HG03575 (cell line): ENCODE measurements at regions not wholly inside any gene's neighbourhood (a gene's known extent, or its start where the extent isn't known, plus 50 kb on each side); places are given as distances from the start of the nearest gene placed in this dataset.
"Not testable (repeated sequence)": the region's sequence is repeated elsewhere in the genome, so short reads cannot be mapped to it uniquely, and the experiment has no call there.

ENCODE experiments used
- ATAC-seq: cut with Tn5 transposase; IDR thresholded peaks from one replicate; pipeline ENCODE4 v1.9.1; 2021; ENCODE audit not compliant: unreplicated experiment, insufficient number of reproducible peaks, low FRiP score; ENCODE audit errors: extremely low read depth

DNA sequence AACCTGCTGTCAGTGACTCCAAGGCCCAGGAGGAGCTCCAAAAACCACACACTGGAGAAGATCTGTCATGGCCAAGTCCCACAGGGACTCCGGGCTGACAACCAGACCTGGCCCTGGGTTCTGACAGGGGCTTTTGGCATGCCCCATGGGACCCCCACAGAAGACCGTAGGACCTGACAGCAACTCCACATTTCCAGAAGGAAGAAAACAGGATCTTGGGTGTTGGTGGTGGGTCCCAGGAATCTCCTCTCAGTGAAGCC is 275.9 kb upstream of the HS6ST1 start:
- ATAC-seq: no peak

DNA sequence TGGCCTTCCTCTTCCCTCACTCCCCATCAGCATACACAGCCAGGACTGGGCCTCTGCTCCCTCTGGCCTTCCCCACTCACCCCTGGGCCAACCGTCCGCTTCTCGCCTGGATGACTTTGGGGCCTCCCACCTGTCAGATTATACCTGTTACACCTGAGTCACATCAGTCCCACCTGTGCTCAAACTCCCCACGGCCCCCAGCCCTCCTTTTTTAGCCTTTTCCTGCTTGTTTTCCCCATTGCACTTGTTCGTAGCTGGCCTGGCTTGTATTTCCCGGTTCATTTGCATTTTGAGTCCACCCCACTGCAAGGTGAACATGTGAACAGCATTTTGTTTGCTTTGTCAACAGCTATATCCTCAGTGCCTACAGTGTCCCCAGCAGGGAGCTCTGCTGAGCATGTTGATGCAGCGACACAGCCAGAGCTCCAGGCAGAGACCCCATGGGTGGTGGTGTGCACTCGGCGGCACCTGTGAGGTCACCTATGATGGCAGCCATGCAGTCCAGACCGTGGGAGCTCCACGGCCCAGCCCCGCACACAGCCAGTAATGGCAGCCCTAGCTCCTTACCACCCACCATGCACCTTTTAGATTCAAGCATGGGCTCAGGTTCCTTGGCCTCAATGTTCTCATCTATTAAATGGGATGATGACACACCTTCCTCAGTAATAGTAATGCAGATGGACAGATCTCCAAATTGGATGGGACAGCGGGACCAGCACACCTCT is 276.4 kb upstream of the HS6ST1 start:
- ATAC-seq: no peak

DNA sequence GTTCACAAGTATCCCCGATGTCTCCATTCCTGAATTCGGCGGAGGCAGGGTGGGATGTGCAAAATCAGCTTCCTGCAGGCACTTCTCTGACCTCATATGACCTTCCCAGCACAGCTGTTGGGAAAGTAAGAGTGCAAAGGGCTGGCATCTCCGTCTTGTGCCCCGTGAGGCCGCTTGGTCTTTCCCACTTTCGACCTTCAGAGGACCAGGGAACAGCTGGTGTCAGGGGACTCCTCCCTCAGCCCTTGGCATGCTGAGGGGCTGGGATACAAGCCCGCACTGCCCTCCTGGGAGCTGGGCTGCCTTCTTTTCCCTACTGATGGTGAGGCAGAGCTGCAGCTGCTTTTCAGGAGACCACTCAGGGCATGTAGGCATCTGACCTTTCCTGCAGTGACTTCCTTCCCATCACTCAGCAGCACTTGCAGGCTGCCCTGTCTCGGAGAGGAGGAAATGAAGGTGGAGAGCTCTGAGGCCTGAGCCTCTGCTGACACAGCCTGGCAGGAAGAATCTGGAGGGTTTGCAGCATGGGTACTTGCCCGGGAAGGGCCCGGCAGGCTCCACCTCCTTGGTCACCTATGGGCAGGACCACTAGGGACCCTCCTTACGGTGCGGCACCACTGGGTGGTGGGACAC is 277.2 kb upstream of the HS6ST1 start:
- ATAC-seq: no peak

DNA sequence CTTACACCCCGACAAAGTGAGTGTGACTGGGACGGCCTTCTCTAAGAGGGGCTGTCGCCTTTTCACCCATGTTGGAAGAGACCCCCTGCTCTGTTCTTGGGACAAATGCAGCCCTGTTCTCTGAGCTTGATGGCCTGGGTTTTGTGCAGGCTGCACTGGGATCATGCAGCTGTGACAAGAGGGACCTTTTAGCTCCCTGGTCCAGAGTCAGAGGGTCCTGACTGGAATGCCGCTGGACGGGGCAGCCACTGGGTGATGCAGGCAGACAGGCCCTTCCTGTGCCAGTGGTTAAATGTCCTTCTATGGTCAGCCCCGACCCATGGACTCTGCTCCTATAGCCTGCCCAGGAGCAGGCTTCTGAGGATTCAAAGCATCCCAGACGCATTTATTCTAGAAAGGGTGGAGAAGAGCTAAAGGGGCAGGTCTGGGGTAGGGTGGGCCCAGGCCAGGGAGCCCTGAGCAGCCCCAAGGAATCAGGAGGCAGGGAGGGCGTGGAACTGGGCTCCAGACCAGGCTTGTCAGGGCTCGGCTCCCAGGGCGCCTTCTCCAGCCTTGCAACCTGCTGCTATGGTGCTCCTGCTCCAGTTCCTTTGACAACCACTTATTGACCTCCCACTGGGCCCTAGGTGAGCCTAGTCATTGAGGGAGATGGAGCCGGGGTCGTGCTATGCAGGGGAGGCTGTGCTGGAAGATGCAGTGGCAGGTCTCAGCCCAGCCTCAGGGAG is 277.9 kb upstream of the HS6ST1 start:
- no peak for ATAC-seq

DNA sequence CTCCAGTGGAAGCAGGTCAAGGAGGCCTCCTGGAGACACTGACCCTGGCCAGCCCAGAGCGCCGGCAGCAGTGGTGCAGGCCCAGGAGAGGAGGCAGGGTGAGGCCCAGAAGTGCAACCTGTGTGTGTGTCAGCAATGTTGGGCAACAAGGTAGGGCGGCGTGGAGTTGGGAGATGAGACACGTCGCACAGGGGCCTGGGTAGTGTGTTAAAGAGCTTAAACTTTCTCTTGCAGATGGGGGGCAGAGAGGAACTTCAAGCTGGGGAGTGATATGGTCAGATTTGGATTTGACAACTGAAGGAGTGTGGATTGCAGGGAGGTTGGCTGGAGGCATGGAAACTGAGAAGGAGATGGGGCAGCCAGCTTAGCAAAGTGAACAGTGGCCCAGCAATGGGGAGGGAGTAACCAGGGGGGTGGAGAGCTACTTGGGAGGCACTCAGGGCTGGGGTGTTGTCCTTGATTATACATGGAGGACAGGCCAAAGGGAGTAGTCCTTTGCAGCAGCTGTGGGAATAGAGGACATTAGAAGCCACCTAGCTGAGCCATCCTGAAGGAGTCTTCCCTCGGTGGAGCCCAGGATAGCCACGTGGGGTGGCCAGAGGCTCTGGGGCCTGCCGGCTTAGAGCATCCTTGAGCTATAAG is 278.6 kb upstream of the HS6ST1 start:
- ATAC-seq: no peak

DNA sequence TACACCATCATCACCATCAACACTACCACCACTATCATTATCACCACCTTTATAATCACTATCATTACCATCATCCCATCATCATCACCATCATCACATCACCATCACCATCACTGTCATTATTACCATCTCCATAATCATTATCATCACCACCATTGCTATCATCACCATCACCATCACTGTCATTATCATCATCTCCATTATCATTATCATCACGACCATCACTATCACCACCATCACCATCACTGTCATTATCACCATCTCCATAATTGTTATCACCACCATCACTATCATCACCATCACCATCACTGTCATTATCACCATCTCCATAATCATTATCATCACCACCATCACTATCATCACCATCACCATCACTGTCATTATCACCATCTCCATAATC is 279.6 kb upstream of the HS6ST1 start:
- ATAC-seq: not testable (repeated sequence)

DNA sequence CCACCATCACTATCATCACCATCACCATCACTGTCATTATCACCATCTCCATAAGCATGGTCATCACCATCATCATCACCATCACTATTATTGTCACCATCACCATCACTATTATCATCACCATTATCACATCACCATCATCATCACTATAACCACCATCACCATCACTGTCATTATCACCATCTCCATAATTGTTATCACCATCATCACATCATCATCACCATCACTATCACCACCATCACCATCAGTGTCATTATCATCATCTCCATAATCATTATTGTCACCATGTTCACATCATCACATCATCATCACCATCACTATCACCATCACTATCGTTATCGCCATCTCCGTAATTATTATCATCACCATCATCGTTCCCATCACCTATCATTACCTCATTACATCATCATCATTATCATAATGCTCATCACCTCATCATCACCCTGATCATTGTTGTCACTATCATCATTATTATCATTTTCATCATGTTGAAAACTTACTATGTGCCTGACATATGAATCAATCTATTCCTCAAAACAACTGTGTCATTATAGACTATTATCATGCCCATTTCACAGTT is 280.3 kb upstream of the HS6ST1 start:
- ATAC-seq: no peak

DNA sequence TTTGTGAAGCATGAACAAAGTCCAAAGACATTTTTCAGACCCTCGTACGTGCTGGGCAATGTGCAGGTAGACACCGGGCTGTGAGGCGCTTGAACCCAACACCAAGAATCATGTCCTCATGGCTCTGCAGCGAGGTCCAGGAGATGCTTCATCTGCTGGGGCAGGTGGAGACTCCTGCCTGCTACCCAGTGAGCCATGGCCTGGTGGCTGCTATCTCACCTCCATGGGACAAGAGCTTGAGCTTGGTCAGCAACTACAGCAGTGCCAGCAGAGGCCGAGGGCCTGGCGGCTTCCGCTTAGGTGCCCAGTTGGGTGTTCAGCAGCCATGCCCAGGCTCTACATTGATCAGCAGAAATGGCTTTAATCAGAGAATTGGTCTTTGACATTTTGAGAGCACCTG is 281.0 kb upstream of the HS6ST1 start:
- no peak for ATAC-seq

DNA sequence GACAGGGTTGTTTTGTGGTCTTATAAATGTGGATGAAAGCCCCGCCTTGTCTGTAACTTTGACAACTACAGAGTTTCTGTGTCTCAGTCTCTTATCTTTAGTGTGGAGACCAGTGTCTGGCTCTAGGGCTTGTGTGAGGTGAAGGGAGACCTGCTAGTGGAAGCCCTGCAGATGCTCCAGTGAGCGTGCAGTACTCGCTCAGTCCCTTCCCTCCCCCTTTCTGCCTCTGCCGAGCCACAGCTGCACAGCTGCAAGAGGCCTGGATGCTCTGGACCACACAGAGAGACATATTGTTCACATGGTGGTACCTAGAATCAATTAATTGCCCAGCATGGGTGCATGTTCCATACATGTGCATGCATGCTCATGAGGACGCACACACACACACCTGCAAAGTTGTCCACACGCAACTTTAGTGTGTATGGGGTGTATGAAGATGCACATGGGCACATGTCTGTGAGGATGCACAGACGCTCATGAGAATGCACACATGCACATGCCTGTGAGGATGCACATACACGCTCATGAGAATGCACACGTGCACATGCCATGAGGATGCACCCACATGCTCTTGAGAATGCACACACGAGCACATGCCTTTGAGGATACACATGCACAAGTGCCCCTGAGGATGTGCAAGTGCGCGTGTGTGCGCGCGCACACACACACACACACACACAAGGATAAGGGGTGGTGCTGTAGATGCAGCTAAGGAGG is 282.1 kb upstream of the HS6ST1 start:
- no peak for ATAC-seq

DNA sequence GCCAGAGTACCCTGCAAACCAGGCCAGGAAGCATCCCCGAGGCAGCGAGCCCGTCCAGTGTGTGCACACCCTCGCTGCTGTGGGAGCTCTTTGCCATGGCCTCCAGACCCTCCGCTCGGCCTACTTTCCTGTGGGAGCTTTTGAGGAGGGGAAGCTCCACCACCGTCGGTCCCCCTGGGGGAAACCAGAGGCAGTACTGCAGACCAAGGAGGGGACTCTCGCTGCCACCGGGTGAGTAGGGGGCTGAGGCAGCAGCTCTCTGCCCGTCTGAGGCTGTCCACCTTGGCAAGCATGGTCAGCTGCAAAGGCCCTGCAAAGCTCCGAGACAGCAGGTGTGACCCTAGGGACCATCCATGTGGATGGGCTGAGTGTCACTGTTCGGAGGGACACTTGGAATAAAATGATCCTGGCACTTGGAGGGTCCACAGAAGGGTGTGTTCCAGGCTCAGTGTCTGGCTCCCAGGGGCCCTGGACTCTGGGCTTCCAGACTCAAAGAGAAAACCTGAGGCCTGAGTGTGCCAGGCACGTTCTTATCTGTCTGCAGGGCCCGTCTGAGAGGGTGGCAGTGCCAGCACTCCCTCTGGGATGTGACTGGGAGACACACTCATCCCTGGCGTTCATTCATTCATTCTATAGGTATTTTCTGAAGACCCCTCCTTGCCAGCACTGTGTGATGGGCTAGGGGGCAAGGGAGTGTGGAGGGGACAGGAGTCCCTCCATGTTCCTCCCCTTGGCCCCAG is 282.8 kb upstream of the HS6ST1 start:
- ATAC-seq: no peak

DNA sequence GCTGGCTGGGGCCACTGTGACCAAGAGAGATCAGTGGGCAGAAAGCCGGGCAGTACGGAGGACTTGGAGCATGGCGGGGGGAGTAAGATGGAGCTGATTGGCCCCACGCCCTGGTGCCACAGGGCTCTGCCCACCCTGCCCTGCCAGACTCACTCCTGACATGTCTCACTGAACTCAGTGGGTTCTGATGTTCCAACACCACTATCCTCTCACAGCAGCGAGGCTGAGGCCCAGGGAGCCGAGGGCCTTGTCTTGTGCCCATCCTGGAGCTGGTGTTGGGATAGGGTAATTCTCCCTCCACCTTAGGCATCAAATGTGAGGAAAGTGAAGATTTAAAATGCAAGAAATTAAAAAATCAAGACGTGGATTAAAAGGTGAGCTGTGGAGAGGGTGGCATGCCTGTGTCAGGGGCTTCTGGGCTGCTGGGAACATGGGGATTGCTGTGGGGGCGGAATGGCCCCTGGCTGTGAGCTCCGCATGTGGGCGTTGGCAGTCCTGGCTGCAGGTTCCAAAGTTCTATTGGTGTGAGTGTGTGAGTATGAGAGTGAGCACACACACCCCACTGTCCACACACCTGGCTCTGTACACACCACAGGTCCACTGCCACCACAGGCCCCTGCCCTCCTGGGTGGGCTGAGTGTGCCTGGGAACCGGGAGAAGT is 283.5 kb upstream of the HS6ST1 start:
- ATAC-seq: no peak

DNA sequence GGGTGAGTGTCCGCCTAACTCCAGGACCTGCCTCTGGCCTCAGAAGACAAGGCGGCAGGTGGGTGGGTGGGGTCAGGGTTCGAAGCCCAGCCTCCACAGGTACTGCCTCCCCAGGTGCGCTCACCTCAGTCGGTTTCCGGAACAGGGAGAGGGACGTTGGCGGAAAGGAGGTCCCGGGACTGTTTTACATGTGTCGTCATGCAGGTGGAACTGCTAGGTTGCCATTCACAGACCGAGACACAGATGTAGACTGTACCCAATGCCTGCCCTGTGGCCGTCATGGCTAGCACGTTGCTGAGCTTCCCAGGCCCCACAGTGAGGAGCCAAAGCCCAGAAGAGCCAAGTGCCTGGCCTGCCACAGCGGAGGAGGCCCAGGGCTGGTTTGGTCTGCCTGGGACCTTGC is 284.0 kb upstream of the HS6ST1 start:
- ATAC-seq: no peak

DNA sequence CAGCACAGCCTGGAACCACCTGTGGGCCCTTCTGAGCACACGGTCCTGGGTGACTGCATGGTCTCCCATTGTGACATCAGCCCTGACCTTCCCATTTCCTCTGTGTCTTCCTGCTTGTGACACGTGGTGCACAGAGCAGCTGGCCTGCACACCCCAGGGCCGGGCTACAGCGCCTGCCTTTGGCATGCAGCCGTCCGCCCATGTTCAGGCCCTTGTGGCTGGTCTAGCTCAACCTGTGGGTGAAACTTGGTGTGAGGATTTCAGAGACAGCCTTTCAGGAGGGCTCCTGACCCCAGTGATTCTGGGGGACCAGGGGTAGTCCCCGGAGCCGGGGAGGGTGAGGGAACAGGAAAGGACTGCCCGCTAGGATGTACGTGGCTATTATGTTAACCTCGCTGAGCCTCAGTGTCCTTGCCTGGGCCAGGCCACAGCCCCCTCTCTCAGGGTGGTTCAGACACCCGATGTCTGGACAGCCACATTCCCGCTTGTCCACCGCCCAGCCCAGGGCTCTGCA is 284.8 kb upstream of the HS6ST1 start:
- no peak for ATAC-seq

DNA sequence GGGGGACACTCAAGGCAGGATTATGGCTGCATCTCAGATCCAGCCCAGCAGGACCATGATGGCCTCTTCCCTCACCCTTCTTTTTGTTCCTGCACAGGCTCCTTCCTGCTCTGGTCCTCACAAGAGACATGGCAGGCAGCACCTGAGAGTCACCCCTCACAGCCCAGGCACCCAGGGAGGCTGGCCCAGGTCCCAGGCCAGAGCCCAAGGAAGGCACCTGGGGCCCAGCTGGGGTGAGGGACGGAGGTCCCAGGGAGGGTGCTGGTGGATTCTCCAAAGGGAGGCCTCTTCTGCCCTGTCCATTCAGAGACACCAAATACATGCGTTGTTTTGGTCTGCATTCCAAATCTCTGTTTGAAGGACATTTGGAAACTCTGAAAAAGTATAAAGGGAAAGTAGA is 285.4 kb upstream of the HS6ST1 start:
- no peak for ATAC-seq

DNA sequence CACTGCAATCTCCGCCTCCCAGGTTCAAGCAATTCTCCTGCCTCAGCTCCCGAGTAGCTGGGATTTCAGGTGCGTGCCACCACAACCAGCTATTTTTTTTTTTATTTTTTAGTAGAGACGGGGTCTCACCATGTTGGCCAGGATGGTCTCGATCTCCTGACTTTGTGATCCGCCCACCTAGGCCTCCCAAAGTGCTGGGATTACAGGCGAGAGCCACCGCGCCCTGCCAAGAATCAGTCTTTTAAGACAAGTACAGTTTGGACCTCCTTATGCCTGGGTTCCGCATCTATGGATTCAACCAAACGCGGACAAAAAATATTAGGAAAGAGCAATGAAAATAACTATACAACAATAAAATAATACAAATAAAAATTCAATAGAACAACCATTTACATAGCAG is 285.9 kb upstream of the HS6ST1 start:
- ATAC-seq: not testable (repeated sequence)

DNA sequence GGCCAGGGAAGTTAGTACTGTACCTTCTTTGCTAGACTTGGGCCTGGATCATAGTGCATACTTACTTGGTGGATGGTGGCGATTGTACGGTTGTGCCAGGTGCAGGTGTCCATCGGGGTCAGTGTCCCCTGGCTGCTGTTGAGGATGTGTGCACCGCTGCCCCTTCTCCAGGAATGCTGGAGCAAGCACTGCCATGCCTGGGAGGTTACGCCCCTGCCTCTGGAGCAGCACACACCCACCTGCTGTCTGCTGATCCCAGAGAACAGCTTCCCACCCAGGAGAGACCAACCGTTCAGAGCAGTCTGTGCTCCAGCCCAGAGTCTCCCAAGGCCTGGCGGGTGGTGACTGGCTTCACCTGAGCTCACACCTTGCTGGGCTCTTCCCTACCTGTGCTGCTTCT is 286.8 kb upstream of the HS6ST1 start:
- no peak for ATAC-seq

DNA sequence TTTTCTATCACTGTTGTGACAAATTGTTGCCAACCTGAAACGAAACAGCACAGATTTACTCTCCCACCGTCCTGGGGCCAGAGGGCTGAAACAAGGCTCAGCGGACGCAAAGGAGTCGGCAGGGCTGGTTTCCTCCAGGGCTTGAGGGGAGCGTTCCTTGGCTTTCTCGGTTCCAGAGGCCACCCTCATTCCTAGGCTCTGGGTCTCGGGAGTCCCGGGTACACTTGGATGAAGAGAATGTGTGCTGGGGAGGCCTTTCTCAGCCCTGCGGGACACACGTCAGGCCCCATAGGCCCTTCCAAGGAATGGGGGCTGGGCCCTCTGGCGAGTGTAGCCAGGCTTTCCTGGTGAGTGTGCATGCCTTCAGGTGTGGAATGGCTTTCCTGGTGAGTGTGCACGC is 287.3 kb upstream of the HS6ST1 start:
- no peak for ATAC-seq

DNA sequence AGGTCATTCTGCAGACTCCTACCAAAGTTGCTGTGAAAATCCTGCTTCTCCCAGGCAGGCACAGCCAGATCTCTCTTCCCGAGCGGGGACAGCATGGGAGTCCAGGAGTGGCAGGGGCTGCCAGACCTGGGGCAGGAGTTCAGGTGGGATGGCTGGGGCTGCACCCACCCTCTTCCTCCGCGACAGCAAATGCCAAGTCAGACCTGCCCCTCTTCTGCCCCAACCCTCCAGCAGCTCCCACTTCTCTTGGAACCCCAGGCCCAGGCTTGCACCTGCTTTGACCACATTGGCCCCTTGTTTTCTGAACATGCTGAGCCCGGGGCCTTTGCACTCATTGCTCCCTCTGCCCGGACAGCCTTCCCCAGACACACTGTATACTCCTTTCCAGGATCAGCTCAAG is 288.2 kb upstream of the HS6ST1 start:
- ATAC-seq: no peak
